GM13977 (cell line): ENCODE measurements at regions not wholly inside any gene's neighbourhood (a gene's known extent, or its start where the extent isn't known, plus 50 kb on each side); places are given as distances from the start of the nearest gene placed in this dataset.

Experiments
- DNase-seq: peaks from one replicate; pipeline ENCODE4 v3.0.0; 2012; ENCODE audit warnings: low spot score
- CTCF ChIP-seq: IDR thresholded peaks from 2 replicates; pipeline ENCODE4 v1.5.1; 2012; ENCODE audit warnings: mild to moderate bottlenecking, control low read depth; ENCODE audit not compliant: insufficient read depth; ENCODE audit errors: extremely low read depth, missing control alignments
- in situ Hi-C: fragments of 300-500 bp; cut with MboI; formaldehyde crosslinking; loops from one replicate; pipeline ENCODE4 v1.12.0; 2022; ENCODE audit warnings: low sequenced_read_pairs, low pct_unique_long_range_greater_than_20kb, mixed read lengths, inconsistent platforms; ENCODE audit not compliant: unreplicated experiment

GRCh38 chr5:5950658-5951057 is 427.7 kb downstream of the MED10 start:
- no peak for TF ChIP-seq CTCF
- in situ Hi-C loops, result no loop called here

GRCh38 chr5:5941486-5941885 is 436.9 kb downstream of the MED10 start:
- TF ChIP-seq CTCF, result no peak
- in situ Hi-C loops, result no loop called here
- DNase-seq, result no peak

More at GRCh38 chr5:5950658-5951057, 427.7 kb downstream of the MED10 start:
- no peak for DNase-seq

- TF ChIP-seq CTCF, result no peak
- in situ Hi-C loops, result no loop called here
- DNase-seq, result no peak
These were observed 438.5 kb downstream of the MED10 start for GRCh38 chr5:5939759-5940370.

GRCh38 chr5:5933651-5934050 is 444.7 kb downstream of the MED10 start:
- in situ Hi-C loops, result no loop called here
- no peak for DNase-seq
- TF ChIP-seq CTCF, result no peak

GRCh38 chr5:5932824-5933223 is 445.5 kb downstream of the MED10 start:
- no peak for DNase-seq
- in situ Hi-C loops, result no loop called here
- no peak for TF ChIP-seq CTCF

- DNase-seq, result no peak
- in situ Hi-C loops, result no loop called here
- TF ChIP-seq CTCF, result no peak
These were observed 447.8 kb downstream of the MED10 start for GRCh38 chr5:5930561-5930960.

- TF ChIP-seq CTCF, result no peak
- no peak for DNase-seq
- in situ Hi-C loops, result no loop called here
These were observed 448.9 kb downstream of the MED10 start for GRCh38 chr5:5929291-5930020.
